NB4 (cell line): ENCODE measurements at regions not wholly inside any gene's neighbourhood (a gene's known extent, or its start where the extent isn't known, plus 50 kb on each side); places are given as distances from the start of the nearest gene placed in this dataset.

ENCODE experiments used
- CTCF ChIP-seq: IDR thresholded peaks from one replicate; pipeline ENCODE4 v1.5.1; 2012; ENCODE audit warnings: low read depth, low read length
- MAX ChIP-seq: IDR thresholded peaks from 2 replicates; pipeline ENCODE4 v1.6.1; 2011; ENCODE audit warnings: low read depth, low read length
- MYC ChIP-seq: IDR thresholded peaks from 2 replicates; pipeline ENCODE4 v1.6.1; 2011; ENCODE audit warnings: low read depth, low read length
- POLR2A ChIP-seq: IDR thresholded peaks from 2 replicates; pipeline ENCODE4 v1.6.1; 2011; ENCODE audit warnings: mild to moderate bottlenecking; ENCODE audit not compliant: insufficient read length; ENCODE audit errors: extremely low read depth

- no peak for TF ChIP-seq CTCF
- TF ChIP-seq POLR2A, result no peak
- no peak for TF ChIP-seq MAX
- TF ChIP-seq MYC, result no peak
Measured at GRCh38 chr16:79542237-79542774, 58.2 kb downstream of the MAF start.
